ENCODE measurements at regions not wholly inside any gene's neighbourhood (a gene's known extent, or its start where the extent isn't known, plus 50 kb on each side); places are given as distances from the start of the nearest gene placed in this dataset.

GRCh38 chr6:93567164-93567563, 147.8 kb upstream of the EPHA7 start:
- Histone ChIP-seq H3K27me3 (ENCODE audit: low read depth, low read length) (no peaks in the 10 kb centered on the region), H3K4me1 (ENCODE audit: low read length) (no peaks in the 10 kb centered on the region), H3K79me2 (ENCODE audit: low read length) (no peaks in the 10 kb centered on the region), H3K4me2 (ENCODE audit: low read length) (no peak overlapping the region), H3K4me3 (ENCODE audit: low read length) (no peak overlapping the region), H3K36me3 (replicated peaks; ENCODE audit: low read depth, low read length) (no peaks in the 10 kb centered on the region), H3K9me3 (ENCODE audit: insufficient read depth, low read length) (no peaks in the 10 kb centered on the region), H3K9ac (ENCODE audit: low read length) (no peak overlapping the region), H3K27ac (ENCODE audit: low read length) (no peak overlapping the region), H4K20me1 (ENCODE audit: insufficient read depth, low read length) (no peaks in the 10 kb centered on the region), H2AFZ (ENCODE audit: low read depth, low read length) (no peak overlapping the region)
- no peak for TF ChIP-seq EZH2phosphoT487 (IDR thresholded peaks at IDR 0.05; ENCODE audit: low read depth)
- TF ChIP-seq CTCF (IDR thresholded peaks at IDR 0.05; ENCODE audit: low read depth, low read length), result no peak

GRCh38 chr6:93566285-93566684, 146.9 kb upstream of the EPHA7 start:
- no peaks in the 10 kb centered on the region for H4K20me1 ChIP-seq (ENCODE audit: insufficient read depth, low read length)

GRCh38 chr6:93562582-93562981, 143.2 kb upstream of the EPHA7 start:
- no peaks in the 10 kb centered on the region for H4K20me1 ChIP-seq (ENCODE audit: insufficient read depth, low read length)
- no peaks in the 10 kb centered on the region for H3K9me3 ChIP-seq (ENCODE audit: insufficient read depth, low read length)
- H3K79me2 ChIP-seq (ENCODE audit: low read length), result no peaks in the 10 kb centered on the region
- H3K4me1 ChIP-seq (ENCODE audit: low read length), result no peaks in the 10 kb centered on the region
- H3K4me3 ChIP-seq (ENCODE audit: low read length), result no peak overlapping the region
- no peaks in the 10 kb centered on the region for H3K27me3 ChIP-seq (ENCODE audit: low read depth, low read length)
- H3K36me3 ChIP-seq (replicated peaks; ENCODE audit: low read depth, low read length), result no peaks in the 10 kb centered on the region
- no peak overlapping the region for H2AFZ ChIP-seq (ENCODE audit: low read depth, low read length)
- H3K4me2 ChIP-seq (ENCODE audit: low read length), result no peak overlapping the region
- no peak overlapping the region for H3K9ac ChIP-seq (ENCODE audit: low read length)
- TF ChIP-seq EZH2phosphoT487 (IDR thresholded peaks at IDR 0.05; ENCODE audit: low read depth), result no peak
- no peak for TF ChIP-seq CTCF (IDR thresholded peaks at IDR 0.05; ENCODE audit: low read depth, low read length)
- no peak overlapping the region for H3K27ac ChIP-seq (ENCODE audit: low read length)

More at GRCh38 chr6:93566285-93566684, 146.9 kb upstream of the EPHA7 start:
- H3K9ac ChIP-seq (ENCODE audit: low read length), result no peak overlapping the region
- no peaks in the 10 kb centered on the region for H3K9me3 ChIP-seq (ENCODE audit: insufficient read depth, low read length)
- H2AFZ ChIP-seq (ENCODE audit: low read depth, low read length), result no peak overlapping the region
- TF ChIP-seq EZH2phosphoT487 (IDR thresholded peaks at IDR 0.05; ENCODE audit: low read depth), result no peak
- no peak for TF ChIP-seq CTCF (IDR thresholded peaks at IDR 0.05; ENCODE audit: low read depth, low read length)
- no peak overlapping the region for H3K4me3 ChIP-seq (ENCODE audit: low read length)
- H3K27me3 ChIP-seq (ENCODE audit: low read depth, low read length), result no peaks in the 10 kb centered on the region
- no peak overlapping the region for H3K4me2 ChIP-seq (ENCODE audit: low read length)
- H3K27ac ChIP-seq (ENCODE audit: low read length), result no peak overlapping the region
- H3K4me1 ChIP-seq (ENCODE audit: low read length), result no peaks in the 10 kb centered on the region
- H3K36me3 ChIP-seq (replicated peaks; ENCODE audit: low read depth, low read length), result no peaks in the 10 kb centered on the region
- H3K79me2 ChIP-seq (ENCODE audit: low read length), result no peaks in the 10 kb centered on the region

- H3K9ac ChIP-seq (ENCODE audit: low read length), result no peak overlapping the region
- no peak overlapping the region for H3K4me2 ChIP-seq (ENCODE audit: low read length)
- H4K20me1 ChIP-seq (ENCODE audit: insufficient read depth, low read length), result no peaks in the 10 kb centered on the region
- H3K9me3 ChIP-seq (ENCODE audit: insufficient read depth, low read length), result no peaks in the 10 kb centered on the region
- H3K4me1 ChIP-seq (ENCODE audit: low read length), result no peaks in the 10 kb centered on the region
- H3K79me2 ChIP-seq (ENCODE audit: low read length), result no peaks in the 10 kb centered on the region
- H3K4me3 ChIP-seq (ENCODE audit: low read length), result no peak overlapping the region
- H3K27ac ChIP-seq (ENCODE audit: low read length), result no peak overlapping the region
- H2AFZ ChIP-seq (ENCODE audit: low read depth, low read length), result no peak overlapping the region
- H3K36me3 ChIP-seq (replicated peaks; ENCODE audit: low read depth, low read length), result no peaks in the 10 kb centered on the region
- H3K27me3 ChIP-seq (ENCODE audit: low read depth, low read length), result no peaks in the 10 kb centered on the region
- TF ChIP-seq EZH2phosphoT487 (IDR thresholded peaks at IDR 0.05; ENCODE audit: low read depth), result no peak
- no peak for TF ChIP-seq CTCF (IDR thresholded peaks at IDR 0.05; ENCODE audit: low read depth, low read length)
Observed at GRCh38 chr6:93555292-93555691, 135.9 kb upstream of the EPHA7 start.

Measured in OCI-LY3 (cell line).